GM12878 (cell line): ENCODE measurements at regions not wholly inside any gene's neighbourhood (a gene's known extent, or its start where the extent isn't known, plus 50 kb on each side); places are given as distances from the start of the nearest gene placed in this dataset.

Experiments used
- ATAC-seq: fragments of 200-7000 bp; cut with Tn5 transposase; 3 replicates; pipeline ENCODE4 v1.9.1; 2020; ENCODE audit warnings: mild to moderate bottlenecking, moderate library complexity
- BruUV-seq: library from RNA; stranded (reverse); fragments of 400-500 nt; replicated peaks from 2 replicates; lab custom pipeline; 2021; lab: Mats Ljungman, UMichigan
- CTCF ChIA-PET: fragments of 300-600 bp; sonication (Branson Sonifier 250); formaldehyde crosslinking; extraction: SDS; loops from one replicate; lab custom pipeline; 2021; ENCODE audit warnings: inconsistent platforms; lab: Yijun Ruan, JAX
- POLR2A ChIA-PET: fragments of 350-600 bp; formaldehyde crosslinking; extraction: SDS; loops from one replicate; lab custom pipeline; 2021; ENCODE audit warnings: inconsistent platforms; lab: Charles Lee
- RAD21 ChIA-PET: fragments of 300-600 bp; sonication (Branson Sonifier 250); formaldehyde crosslinking; loops from one replicate; lab custom pipeline; 2023; ENCODE audit warnings: antibody characterized with exemption; ENCODE audit not compliant: unreplicated experiment; lab: Charles Lee
- SMC1A ChIA-PET: fragments of 300-600 bp; sonication (Branson Sonifier 250); formaldehyde crosslinking; loops from one replicate; lab custom pipeline; 2023; ENCODE audit not compliant: unreplicated experiment, uncharacterized antibody; lab: Charles Lee
- DNase-seq: peaks from one replicate; pipeline ENCODE4 v3.0.0-alpha.2; 2011; ENCODE audit warnings: low read depth, low spot score
- FAIRE-seq: peaks from 3 replicates; lab custom pipeline; 2011; peaks lifted over from hg19 to GRCh38; lab: Jason Lieb, UNC
- H2AFZ ChIP-seq: 2 replicates; pipeline ENCODE4 v1.6.0; 2011; ENCODE audit warnings: low read depth, low read length, control low read depth; ENCODE audit not compliant: control insufficient read depth
- H3K27ac ChIP-seq: 2 replicates; pipeline ENCODE4 v1.5.1; 2011; ENCODE audit warnings: control low read depth; ENCODE audit not compliant: control insufficient read depth, insufficient read depth
- H3K27me3 ChIP-seq, 2 experiments: replicated peaks in 1 of 2; 2 replicates each; pipeline versions ENCODE4 v1.6.0 to v1.6.1; 2011; ENCODE audit warnings: low read length in 1 of 2; ENCODE audit not compliant: control insufficient read depth in 2 of 2, insufficient read depth in 2 of 2
- H3K36me3 ChIP-seq, 2 experiments: 2 replicates each; pipeline ENCODE4 v1.5.1; 2011; ENCODE audit warnings: low read length in 1 of 2; ENCODE audit not compliant: control insufficient read depth in 2 of 2, insufficient read depth in 2 of 2
- H3K4me1 ChIP-seq: 2 replicates; pipeline ENCODE4 v1.6.1; 2011; ENCODE audit warnings: mild to moderate bottlenecking, low read length, moderate library complexity, mixed read lengths; ENCODE audit not compliant: control insufficient read depth, insufficient read depth
- H3K4me2 ChIP-seq: 2 replicates; pipeline ENCODE4 v1.6.0; 2011; ENCODE audit warnings: control low read depth; ENCODE audit not compliant: control insufficient read depth, insufficient read depth
- H3K4me3 ChIP-seq: fragments of 200-600 bp; sonication (generic); 2 replicates; pipeline ENCODE4 v1.5.1; 2016
- H3K79me2 ChIP-seq: 2 replicates; pipeline ENCODE4 v1.6.0; 2011; ENCODE audit warnings: low read length; ENCODE audit not compliant: control insufficient read depth, insufficient read depth
- H3K9ac ChIP-seq: 2 replicates; pipeline ENCODE4 v1.8.0; 2011; ENCODE audit warnings: low read length, control low read depth, mixed read lengths; ENCODE audit not compliant: control insufficient read depth, insufficient read depth
- H3K9me3 ChIP-seq: replicated peaks from 3 replicates; pipeline ENCODE4 v1.5.1; 2011; ENCODE audit warnings: mild to moderate bottlenecking, low read length; ENCODE audit not compliant: control insufficient read depth, insufficient read depth
- H4K20me1 ChIP-seq: 2 replicates; pipeline ENCODE4 v1.6.0; 2011; ENCODE audit not compliant: control insufficient read depth, insufficient read depth
- ATF7 ChIP-seq: fragments of 450-650 bp; IDR thresholded peaks from 2 replicates; pipeline ENCODE4 v1.6.1; 2016; ENCODE audit warnings: low read depth, mild to moderate bottlenecking
- E2F4 ChIP-seq: IDR thresholded peaks from 2 replicates; pipeline ENCODE4 v1.6.1; 2012; ENCODE audit warnings: low read depth, low read length, improper control_type of control experiment
- EGR1 ChIP-seq, 2 experiments: IDR thresholded peaks; 1 replicate in 1 of 2; 2 replicates in 1 of 2; pipeline ENCODE4 v1.6.1; 2011 to 2012; ENCODE audit warnings: low read depth in 2 of 2, low read length in 2 of 2, borderline replicate concordance in 1 of 2, mild to moderate bottlenecking in 1 of 2, moderate library complexity in 1 of 2
- IKZF1 ChIP-seq: fragments of 450-650 bp; conservative IDR thresholded peaks from 2 replicates; pipeline ENCODE4 v1.6.1; 2017; ENCODE audit warnings: antibody characterized with exemption, mild to moderate bottlenecking
- IRF5 ChIP-seq: fragments of 450-650 bp; IDR thresholded peaks from 2 replicates; pipeline ENCODE4 v1.6.1; 2017; ENCODE audit warnings: borderline replicate concordance
- PKNOX1 ChIP-seq: fragments of 450-650 bp; IDR thresholded peaks from 2 replicates; pipeline ENCODE4 v1.6.1; 2016; ENCODE audit warnings: mild to moderate bottlenecking
- PML ChIP-seq: IDR thresholded peaks from 2 replicates; pipeline ENCODE4 v1.6.1; 2012; ENCODE audit warnings: low read length, inconsistent platforms
- RB1 ChIP-seq: fragments of 450-650 bp; formaldehyde crosslinking; IDR thresholded peaks from 2 replicates; pipeline ENCODE4 v1.6.1; 2017; ENCODE audit warnings: mild to moderate bottlenecking, borderline replicate concordance
- RELB ChIP-seq: fragments of 450-650 bp; IDR thresholded peaks from 2 replicates; pipeline ENCODE4 v1.6.1; 2017; ENCODE audit warnings: low read depth, mild to moderate bottlenecking, moderate library complexity
- TCF12 ChIP-seq: IDR thresholded peaks from 2 replicates; pipeline ENCODE4 v1.6.1; 2011; ENCODE audit warnings: low read depth, mild to moderate bottlenecking, low read length
- WGBS: methylation state at CpG from one replicate; pipeline ENCODE4 v1.1.6; 2016; ENCODE audit warnings: low lambda C conversion rate; ENCODE audit not compliant: insufficient replicate concordance, insufficient coverage; ENCODE audit errors: missing lambda C conversion rate; 5-methylcytosine and 5-hydroxymethylcytosine counted together
- in situ Hi-C: fragments of 300-500 bp; cut with MboI; formaldehyde crosslinking; loops from 9 replicates; pipeline ENCODE4 v1.14.3; 2018; ENCODE audit warnings: mixed read lengths
- intact Hi-C: fragments of 100-400 bp; cut with micrococcal nuclease; formaldehyde crosslinking; loops from one replicate; pipeline ENCODE4 v1.14.2; 2022; ENCODE audit not compliant: unreplicated experiment

GRCh38 chr16:17759451-17760390 is 289.0 kb upstream of the XYLT1 start (continued):
- TF ChIP-seq IRF5 = no peak
- TF ChIP-seq EGR1 (IDR thresholded peaks at IDR 0.05; ENCODE audit: borderline replicate concordance in 1 of 2, low read depth in 2 of 2, low read length in 2 of 2) = no peak
- TF ChIP-seq E2F4 = no peak
- no peak for TF ChIP-seq RB1
- no peak for TF ChIP-seq PKNOX1
- TF ChIP-seq TCF12 = no peak
- no peak for TF ChIP-seq ATF7
- TF ChIP-seq PML = no peak

- H3K4me3 ChIP-seq = no peak overlapping the region
- H3K79me2 ChIP-seq = no peaks in the 10 kb centered on the region
- no peak overlapping the region for H3K27ac ChIP-seq
- DNase-seq (no peak), FAIRE-seq (no peak), ATAC-seq (no peak)
- intact Hi-C loops = no loop called here
- BruUV-seq = no TSS peak
- H3K9ac ChIP-seq = no peak overlapping the region
- no peak overlapping the region for H3K4me2 ChIP-seq
- H3K9me3 ChIP-seq = no peaks in the 10 kb centered on the region
- no peak overlapping the region for H2AFZ ChIP-seq
- ChIA-PET CTCF (no interaction called here), RAD21 (no interaction called here), POLR2A (no interaction called here), SMC1A (interaction anchor here (0.8 kb wide), 1 partner anchor 82 kb away, joined by 3 read pairs; no protein-coding TSS in a partner anchor)
- H4K20me1 ChIP-seq = no peaks in the 10 kb centered on the region
- in situ Hi-C loops = no loop called here
- no peaks in the 10 kb centered on the region for H3K36me3 ChIP-seq
- no peak for TF ChIP-seq RELB
- no peak for TF ChIP-seq IKZF1
- H3K4me1 ChIP-seq = no peaks in the 10 kb centered on the region
- H3K27me3 ChIP-seq = no peaks in the 10 kb centered on the region
- WGBS = 46% methylated on average over 4 of the region's 4 CpGs
Measured at GRCh38 chr16:17757808-17758207, 287.0 kb upstream of the XYLT1 start.
